GM19397 (cell line): ENCODE measurements at regions not wholly inside any gene's neighbourhood (a gene's known extent, or its start where the extent isn't known, plus 50 kb on each side); places are given as distances from the start of the nearest gene placed in this dataset.
"Not testable (repeated sequence)": the region's sequence is repeated elsewhere in the genome, so short reads cannot be mapped to it uniquely, and the experiment has no call there.

Experiments
- ATAC-seq: cut with Tn5 transposase; IDR thresholded peaks from one replicate; pipeline ENCODE4 v1.9.1; 2021; ENCODE audit warnings: mild to moderate bottlenecking, moderate library complexity; ENCODE audit not compliant: unreplicated experiment

DNA sequence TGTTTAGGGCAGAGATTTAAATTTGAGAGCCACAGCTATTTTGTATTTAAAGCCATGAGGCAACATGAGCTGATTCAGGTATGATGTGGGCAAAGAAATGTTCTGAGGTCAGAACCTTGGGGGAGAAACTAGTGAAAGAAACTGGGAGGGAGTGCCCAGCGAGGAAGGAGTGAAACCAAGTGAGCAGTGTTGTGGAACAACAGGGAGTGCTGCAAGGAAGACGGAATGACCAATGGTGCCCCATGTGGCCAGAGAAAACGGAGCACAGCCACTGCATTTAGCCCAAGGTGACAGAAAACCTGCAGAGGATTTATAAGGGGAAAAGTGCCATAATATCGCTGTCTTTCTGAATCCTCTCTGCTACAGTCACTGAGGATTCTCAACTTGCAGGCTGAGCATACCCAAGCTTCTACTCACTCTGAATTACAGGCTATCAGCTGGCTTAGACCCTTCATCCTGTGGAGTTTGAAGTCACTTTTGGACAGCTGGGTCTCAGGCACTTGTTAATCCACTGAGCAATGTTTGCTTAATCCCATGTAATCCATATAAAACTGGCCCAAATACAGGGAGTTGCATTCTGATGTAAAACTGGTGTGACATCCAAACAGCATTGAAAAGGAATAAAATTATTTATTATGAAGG lies 777.3 kb downstream of the CCSER2 start:
- no peak for ATAC-seq

DNA sequence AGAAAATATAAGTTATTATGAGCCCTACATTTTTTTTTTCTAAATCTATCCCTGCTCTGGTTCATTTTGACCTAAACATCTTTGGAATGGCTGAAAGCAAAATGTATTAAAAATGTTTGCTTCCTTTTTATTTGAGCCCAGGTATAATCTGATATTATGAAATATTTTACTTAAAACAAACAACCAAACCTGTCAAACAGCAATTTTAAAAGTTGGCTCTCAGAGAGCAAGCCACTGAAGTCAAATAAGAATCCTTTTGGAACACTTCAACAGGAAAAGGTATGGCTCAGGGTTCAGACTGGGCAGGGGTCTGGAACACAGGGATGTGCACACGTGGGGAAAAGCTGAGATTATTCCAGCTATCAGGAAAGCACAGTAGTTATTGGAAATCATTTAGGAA lies 782.9 kb downstream of the CCSER2 start:
- ATAC-seq: no peak

DNA sequence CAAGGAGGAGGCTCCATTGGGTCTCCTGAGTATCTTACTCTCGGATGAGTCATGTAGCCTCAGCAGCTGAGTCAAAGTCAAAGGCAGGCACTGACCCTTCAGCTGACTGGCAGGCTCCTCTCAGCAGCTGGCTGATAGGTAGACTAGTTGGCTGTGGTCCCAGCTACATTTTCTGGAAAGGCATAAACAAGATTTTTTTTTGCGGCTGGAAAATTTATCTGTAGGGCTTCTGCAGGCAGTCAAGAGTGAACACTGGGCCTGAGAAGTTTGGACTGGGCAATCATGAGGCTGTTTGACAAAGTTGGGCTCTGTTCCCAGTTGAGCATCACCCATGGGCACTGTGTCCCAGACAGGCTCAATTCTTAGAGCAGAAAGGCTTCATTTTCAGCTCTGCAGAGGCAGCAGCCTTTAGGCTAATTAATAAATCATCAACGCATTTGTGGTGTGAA lies 796.2 kb downstream of the CCSER2 start:
- ATAC-seq: no peak

DNA sequence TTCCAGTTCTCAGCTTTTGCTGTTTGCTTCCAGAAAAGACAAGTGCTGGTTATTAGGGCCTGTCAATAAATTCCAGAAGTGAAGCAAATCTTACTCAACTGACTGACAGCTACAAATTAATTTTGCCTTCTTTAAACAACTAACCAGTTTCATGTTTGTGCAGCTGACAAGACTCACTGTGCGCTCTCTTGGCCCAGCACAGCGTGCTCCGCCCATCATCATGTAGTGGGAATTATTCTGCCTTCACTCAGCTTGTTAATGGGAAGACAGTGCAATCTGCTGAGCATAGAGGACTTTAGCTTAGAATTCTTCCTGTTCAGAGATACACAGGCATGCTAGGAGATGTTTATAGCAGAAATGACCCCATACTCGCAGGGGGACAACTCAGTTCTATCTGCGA lies 808.9 kb downstream of the CCSER2 start:
- no peak for ATAC-seq

DNA sequence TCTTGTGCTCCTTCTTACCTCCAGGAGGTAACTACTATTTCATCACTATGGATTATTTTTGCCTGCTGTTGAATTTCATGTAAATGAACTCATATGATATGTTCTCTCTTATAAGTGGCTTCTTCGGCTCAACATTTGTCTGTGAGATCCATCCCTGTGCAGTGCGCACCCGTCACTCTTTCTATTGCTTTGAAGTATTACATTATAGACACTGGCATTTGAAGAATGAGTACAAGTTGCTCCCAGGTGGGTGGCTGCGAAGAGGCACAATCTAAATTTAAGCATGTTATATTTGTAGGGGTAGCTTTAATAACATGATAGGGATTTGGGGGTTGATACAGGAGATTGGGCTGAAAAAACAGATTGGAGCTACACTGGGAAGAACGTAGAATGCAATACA lies 809.7 kb downstream of the CCSER2 start:
- ATAC-seq: no peak

DNA sequence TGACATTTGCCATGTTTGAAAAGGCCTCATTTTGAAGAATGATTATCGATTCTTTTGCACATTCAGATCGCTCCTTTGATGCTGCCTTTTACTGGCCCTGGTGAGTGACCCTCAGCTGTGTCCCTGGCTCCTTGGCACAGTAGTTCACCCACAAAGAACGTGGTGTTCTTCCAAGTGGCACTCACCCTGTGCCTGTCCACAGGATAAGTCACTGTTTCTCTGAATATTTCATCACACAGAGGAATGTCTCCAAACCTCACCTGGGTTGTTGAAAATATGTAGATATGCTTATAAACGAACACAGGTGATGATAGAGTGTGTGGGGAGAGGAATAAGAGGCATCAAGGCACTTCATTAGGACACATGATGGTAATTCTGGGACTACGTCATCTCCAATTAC lies 810.7 kb downstream of the CCSER2 start:
- ATAC-seq: no peak

DNA sequence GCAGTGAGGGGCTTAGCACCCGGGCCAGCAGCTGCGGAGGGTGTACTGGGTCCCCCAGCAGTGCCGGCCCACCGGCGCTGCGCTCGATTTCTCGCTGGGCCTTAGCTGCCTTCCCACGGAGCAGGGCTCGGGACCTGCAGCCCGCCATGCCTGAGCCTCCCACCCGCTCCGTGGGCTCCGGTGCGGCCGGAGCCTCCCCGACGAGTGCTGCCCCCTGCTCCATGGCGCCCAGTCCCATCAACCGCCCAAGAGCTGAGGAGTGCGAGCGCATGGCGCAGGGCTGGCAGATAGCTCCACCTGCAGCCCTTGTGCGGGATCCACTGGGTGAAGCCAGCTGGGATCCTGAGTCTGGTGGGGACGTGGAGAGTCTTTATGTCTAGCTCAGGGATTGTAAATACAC lies 813.1 kb downstream of the CCSER2 start:
- not testable (repeated sequence) for ATAC-seq

DNA sequence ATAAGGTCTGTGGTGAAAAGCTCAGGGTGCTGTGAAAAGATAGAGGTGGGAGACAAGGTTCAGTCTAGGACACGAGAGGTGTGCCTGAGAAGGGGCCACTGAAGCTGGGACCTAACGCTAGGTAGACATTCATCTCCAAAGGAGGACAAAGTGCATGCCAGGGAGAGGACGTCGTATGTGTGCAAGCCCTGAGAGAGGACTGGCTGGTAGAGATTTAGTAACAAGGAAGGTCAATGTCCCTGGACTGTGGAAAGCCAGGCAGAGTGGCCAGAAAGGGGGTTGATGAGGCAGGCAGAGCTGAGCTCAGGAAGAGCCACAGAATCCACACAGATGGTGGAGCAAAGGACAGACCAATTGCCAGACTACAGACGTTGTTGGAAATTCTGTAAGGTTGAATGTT lies 817.6 kb downstream of the CCSER2 start:
- no peak for ATAC-seq

DNA sequence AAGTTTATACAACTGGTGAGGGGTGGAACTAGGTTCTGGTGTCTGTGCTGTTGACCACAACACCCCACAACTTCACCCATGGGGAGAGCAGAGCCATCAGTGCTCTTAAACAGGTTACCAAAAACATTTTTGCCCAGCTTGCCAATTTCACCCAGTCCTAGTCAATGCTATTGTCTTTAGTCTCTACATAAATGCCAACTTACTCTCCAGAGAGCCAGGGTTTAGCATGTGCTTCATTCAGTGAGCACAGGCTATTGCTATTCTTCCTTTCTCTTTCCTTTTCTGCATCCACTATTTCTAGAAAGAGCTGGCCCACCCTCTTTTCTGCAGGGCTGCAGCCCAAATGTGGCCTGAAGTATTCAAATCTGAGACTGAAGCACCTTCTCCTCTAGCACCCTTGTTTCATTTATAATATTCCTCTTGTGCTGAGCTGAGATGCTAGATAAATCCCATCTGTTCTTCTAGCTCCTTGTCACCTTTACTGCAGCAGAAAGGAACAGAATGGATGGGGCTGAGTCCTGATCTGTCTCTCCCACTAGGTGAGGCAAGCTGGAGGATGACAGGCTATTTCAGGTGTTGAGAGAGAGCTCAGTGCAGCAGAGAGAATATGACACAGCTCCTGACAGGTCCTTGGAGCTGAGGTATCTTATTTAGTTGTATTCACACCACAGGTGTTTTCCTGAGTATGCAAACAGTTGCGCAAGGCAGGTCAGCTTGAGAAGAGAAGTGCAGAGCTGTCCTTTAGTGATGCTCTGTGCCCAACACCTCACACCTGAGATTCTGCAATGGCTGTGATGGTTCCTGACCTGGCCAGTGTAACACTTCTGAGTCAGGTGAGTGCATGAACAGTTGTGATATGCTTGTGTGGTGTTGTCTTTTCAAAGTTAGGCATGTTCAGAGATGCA lies 819.2 kb downstream of the CCSER2 start:
- no peak for ATAC-seq

DNA sequence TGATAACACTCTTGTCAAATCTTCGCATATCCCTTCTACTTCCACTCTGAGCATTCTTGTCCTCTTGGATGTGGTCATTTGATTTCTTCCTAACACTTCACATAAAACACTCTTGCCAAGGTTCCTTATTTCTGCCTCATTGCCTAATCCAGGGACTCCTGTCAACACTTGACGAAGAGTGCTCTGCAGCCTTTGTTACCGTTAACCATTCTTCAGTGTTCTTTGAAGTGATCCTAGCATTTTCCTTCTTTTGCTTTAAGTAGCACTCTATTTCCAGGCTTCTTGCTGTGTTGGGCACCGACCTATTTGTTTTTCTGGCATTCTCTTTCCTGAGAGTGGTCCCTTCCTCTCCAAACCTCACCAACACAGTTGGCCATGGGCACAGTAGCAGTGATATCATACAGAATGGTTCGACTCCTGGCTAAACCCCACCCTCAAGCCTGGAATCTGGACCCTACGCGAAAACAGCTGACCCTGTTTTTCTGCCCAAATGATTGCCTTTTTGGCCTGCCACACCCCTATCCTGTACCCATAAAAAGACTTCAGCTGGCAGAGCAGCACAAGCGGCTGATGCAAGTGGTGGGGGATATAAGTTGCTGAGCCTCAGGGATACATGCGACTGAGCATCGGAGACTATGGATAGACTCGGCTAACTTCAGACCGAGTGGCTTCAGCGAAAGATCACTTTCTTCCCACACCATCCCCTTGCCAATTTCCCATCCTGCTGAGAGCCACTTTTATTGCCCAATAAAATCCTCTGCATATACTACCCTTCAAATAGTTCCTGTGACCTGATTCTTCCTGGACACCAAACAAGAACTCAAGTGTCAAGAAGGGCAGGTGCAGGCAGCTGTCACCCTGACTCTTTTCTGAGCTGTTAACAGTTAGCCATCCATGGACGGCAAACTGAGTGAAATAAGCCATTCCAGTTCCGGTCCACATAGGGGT lies 820.6 kb downstream of the CCSER2 start:
- no peak for ATAC-seq

DNA sequence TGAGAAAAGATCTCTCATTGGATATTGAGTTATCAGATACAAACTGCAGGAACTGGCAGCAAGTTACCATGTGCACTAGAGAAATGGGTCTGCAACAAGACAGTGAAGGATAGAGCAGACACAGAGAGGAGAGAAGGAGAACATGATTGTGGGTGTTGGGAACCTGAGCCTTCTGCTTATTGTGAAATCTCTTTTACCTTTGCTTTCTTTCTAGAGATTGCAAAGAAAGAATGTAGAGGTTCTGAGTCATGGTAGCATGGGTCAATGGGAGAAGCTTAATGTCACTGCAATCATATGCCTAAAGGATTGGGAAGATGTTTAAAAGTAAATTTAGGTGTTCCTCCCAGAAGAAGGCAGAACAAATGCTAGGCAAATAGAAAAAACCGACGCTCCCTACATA lies 821.4 kb downstream of the CCSER2 start:
- ATAC-seq: no peak

DNA sequence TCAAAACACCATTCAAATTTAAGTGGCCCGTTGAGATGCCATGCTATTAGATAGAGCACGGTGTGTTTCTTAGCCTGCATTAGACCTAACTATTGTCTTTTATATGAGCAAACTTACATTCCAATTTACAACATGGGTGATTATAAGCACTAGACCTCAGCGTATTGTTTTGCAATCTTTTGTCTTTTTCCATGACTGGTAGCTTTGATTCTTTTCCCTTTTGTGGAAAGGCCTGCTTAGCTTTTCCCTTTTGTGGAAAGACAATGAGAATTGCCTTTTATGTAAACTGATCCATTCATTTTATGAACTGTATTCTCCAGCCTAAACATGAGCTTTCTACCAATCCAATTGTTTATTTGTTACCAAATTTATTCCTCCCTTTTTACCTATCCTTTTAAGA lies 823.1 kb downstream of the CCSER2 start:
- no peak for ATAC-seq

DNA sequence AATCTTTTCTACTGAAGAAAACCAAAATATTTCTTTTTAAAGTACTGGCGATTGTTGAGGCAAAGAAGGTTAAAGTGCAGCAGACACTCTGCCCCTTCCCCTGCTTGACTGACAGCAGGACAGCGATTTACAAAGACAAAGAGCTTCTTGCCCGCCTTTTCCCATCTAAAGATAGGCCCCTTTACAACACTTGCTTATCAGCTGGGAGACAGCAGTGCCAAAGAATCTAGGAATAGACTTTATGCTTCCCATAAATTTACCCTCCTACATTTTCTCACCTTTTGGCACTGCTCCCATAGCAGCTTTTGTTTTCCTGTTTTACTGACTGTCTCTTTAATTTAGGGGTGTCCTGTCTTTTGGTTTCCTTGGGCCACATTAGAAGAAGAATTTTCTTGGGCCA lies 824.1 kb downstream of the CCSER2 start:
- no peak for ATAC-seq

DNA sequence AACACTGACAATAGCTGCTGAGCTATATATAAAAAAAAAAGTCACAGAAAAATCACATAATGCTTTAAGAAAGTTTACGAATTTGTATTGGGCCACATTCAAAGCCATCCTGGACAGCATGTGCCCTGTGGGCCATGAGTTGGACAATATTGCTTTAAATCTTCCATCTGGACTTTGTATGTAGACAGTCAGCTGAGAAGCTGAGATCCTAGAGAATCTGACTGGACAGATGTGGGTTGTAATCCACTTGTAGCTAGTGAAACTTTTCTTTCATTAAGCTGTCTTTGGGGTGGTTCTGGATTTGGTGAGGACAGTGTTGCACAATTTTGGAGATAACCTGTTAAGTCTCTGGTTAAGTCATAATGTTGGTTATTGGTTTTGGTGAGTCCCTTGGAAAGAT lies 824.5 kb downstream of the CCSER2 start:
- ATAC-seq: no peak

DNA sequence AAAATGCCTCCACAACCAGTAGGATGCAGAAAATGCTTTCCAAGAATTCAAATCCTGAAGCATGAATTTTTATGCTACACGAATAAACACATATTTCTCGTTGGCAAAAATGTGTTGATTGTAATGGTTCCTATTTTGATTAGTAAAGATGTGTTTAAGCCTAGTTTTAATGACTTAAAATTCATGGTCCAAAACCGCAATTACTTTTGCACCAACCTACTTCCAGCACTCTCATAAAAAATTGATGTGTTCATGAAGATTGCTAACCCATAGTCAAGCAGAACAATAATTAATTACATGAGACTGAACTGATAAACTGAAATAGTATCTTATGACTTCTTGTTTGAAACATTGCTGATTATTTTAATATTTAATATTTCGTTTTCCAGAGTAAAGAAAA lies 828.8 kb downstream of the CCSER2 start:
- no peak for ATAC-seq

DNA sequence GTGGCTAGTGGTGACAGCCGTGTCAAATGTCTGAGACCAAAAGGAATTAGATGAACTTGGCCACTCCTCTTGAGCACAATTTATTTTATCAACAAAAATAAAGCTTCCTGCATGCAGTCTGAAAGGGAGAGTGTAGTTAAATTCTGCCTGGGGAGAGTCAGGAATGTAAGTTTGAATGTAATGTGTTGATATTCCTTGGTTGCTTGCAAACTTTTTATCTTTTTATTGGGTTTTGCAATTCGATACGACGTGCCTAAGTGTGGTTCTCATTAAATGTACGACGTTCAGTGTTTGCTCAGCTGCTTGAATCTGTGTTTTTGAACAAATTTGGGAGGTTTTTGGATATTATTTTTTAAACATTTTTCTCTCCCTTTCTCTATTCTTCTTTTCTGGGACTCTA lies 839.9 kb downstream of the CCSER2 start:
- no peak for ATAC-seq

DNA sequence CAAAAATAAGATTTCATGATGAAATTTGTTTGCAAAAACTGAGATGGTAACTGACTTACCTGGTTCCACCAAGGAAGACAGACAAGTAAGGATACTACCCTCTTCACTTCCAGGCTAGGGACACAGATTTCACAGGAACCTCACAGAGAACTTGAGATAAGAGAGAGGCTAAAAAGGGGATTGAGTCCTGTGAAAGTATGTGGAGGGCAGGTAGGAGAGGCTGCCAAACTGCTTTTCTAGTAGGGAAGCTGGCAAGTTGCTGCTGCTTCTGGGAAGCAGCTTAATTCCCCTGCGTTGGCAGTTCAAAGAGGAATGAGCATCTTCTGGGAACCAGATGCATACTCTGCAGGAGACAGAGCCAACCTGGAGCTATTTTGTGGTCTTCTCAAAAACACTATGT lies 841.6 kb downstream of the CCSER2 start:
- no peak for ATAC-seq

DNA sequence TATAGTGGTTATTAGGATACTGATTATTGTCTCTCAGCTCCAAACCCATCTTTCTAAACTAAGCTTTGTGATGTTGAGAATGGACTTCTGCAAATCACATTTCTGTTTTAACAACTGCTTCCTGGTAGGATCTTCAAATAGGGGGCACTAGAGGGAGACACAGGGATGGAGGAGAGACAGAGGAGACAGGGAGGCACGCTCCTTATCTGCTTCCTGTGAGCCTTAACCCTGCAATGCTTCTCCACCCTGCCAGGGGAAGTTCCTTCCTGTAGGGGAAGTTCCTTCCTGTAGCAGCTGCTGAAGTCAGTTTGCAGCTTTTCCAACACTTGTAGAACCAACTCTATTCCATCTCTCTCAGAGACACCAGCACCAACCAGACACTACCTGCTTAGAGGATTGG lies 847.2 kb downstream of the CCSER2 start:
- ATAC-seq: no peak

DNA sequence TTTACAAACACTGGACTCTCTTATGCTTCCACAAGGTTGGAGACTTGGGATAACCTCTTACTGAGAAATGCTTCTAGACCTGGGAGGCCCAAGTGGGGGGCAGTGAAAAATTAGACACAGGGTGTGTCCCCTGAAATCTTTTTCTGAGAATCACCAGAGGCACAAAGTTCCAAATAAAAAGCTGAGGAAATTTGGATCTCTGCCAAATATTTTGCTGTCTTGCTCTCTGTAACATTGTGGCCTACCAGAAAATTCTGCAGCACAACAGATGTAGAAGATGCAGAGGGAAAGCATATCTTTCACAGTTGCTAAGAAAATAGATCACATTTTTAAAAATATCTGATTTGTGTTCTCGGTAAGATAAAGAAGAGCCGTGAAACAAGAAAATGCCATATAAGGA lies 849.4 kb downstream of the CCSER2 start:
- no peak for ATAC-seq

DNA sequence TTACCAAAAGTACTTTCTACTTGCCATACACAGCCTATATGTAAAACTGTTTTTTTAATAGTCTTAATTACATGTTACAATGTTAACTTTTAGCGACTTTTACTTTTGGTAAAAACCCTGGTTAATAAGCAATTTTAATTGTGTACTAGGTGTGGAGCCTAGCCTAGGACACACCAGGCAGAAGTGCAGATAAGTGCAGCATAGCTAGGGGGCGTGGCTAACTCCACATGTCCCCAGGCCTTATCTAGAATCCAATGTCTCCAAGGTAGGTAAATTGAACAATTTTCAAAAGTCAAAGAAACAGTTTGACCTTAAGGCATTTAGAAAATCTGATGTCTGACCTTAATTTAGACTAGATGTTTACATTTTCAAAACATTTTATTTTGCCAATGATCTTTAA lies 858.7 kb downstream of the CCSER2 start:
- ATAC-seq: no peak

DNA sequence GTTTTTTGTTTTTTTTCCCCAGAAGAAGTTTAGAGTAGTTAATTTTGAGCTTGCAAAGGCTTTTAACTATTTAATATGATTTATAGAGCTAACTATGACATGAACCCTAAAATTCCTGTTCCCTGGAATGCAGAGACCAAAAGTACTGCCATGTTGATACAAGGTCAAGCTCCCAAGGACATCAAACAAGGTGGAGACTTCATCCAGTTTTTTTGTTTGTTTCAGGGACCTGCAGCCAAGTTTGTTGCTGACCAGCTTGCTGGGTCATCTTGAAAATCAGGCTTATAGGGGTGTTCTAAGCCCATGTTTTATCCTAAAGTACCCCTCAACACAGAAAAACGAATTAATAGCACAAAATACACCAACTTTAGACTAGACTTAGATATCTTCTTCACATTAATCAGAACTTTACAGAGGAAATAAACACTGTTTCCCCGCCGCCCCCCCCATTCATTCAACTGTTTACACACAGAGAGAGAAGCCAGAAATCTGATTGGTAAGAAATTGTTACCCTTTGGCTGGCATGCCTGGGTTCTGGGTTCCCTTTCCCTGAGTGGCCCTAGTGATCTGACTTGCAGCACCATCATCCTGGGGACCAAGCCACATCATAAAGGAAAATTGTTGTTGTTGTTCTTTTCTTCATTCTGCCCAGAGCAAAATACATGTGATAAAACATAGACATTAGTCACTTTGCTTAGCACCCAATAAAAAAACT lies 860.5 kb downstream of the CCSER2 start:
- no peak for ATAC-seq
